ENCODE measurements at regions not wholly inside any gene's neighbourhood (a gene's known extent, or its start where the extent isn't known, plus 50 kb on each side); places are given as distances from the start of the nearest gene placed in this dataset.

DNA sequence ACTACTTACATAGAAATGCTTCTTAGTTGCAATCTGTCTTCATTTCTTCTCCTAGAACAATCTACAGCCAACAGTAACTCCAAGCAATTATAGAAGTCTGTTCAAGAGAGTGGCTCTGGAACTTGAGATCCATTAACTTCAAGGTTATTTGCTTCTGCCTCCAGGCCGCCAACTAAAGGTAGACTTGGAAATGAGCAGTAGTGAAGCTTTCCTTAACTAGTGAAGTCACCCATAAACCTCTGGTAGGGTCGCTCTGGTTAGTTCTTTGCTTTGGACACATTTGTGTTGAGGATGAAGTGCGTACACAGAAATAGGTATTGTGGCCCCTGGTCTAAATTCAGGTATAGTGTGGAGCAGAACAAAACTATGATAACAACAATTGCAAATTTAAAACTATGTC, 809.9 kb upstream of the RGS18 start:
- Mint-ChIP-seq H3K4me3 (no peak overlapping the region), H3K36me3 (peaks cover 6% of the 10 kb centered on the region; the same call in 1 of the 2 replicates), H3K4me1 (no peaks in the 10 kb centered on the region), H3K9me3 (peaks cover 9% of the 10 kb centered on the region), H3K27me3 (ENCODE audit: low read depth) (no peaks in the 10 kb centered on the region), H3K27ac (no peak overlapping the region)
- no peak for DNase-seq (ENCODE audit: low spot score)
- ATAC-seq, result peak; percentile 47; the same call in 1 of the 2 replicates
- TF ChIP-seq, protein P1, sequence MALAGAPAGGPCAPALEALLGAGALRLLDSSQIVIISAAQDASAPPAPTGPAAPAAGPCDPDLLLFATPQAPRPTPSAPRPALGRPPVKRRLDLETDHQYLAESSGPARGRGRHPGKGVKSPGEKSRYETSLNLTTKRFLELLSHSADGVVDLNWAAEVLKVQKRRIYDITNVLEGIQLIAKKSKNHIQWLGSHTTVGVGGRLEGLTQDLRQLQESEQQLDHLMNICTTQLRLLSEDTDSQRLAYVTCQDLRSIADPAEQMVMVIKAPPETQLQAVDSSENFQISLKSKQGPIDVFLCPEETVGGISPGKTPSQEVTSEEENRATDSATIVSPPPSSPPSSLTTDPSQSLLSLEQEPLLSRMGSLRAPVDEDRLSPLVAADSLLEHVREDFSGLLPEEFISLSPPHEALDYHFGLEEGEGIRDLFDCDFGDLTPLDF (CRISPR knock-in tag; IDR thresholded peaks at IDR 0.05), result no peak
- TF ChIP-seq ZNF232 (CRISPR knock-in tag; IDR thresholded peaks at IDR 0.05) (no peak), PRRX2 (CRISPR knock-in tag; IDR thresholded peaks at IDR 0.05) (no peak), GTF2I (CRISPR knock-in tag; conservative IDR thresholded peaks at IDR 0.05) (no peak), CBFB (CRISPR knock-in tag; IDR thresholded peaks at IDR 0.05; ENCODE audit: low read depth) (no peak), SP1 (CRISPR knock-in tag; conservative IDR thresholded peaks at IDR 0.05) (no peak), OVOL2 (CRISPR knock-in tag; IDR thresholded peaks at IDR 0.05; ENCODE audit: borderline replicate concordance) (no peak), NFATC4 (CRISPR knock-in tag; IDR thresholded peaks at IDR 0.05) (no peak), JAZF1 (CRISPR knock-in tag; IDR thresholded peaks at IDR 0.05) (no peak), NR1H2 (CRISPR knock-in tag; IDR thresholded peaks at IDR 0.05) (no peak), TEAD1 (CRISPR knock-in tag; IDR thresholded peaks at IDR 0.05) (no peak), TP53 (CRISPR knock-in tag; IDR thresholded peaks at IDR 0.05) (no peak)
- TF ChIP-seq, protein P2, sequence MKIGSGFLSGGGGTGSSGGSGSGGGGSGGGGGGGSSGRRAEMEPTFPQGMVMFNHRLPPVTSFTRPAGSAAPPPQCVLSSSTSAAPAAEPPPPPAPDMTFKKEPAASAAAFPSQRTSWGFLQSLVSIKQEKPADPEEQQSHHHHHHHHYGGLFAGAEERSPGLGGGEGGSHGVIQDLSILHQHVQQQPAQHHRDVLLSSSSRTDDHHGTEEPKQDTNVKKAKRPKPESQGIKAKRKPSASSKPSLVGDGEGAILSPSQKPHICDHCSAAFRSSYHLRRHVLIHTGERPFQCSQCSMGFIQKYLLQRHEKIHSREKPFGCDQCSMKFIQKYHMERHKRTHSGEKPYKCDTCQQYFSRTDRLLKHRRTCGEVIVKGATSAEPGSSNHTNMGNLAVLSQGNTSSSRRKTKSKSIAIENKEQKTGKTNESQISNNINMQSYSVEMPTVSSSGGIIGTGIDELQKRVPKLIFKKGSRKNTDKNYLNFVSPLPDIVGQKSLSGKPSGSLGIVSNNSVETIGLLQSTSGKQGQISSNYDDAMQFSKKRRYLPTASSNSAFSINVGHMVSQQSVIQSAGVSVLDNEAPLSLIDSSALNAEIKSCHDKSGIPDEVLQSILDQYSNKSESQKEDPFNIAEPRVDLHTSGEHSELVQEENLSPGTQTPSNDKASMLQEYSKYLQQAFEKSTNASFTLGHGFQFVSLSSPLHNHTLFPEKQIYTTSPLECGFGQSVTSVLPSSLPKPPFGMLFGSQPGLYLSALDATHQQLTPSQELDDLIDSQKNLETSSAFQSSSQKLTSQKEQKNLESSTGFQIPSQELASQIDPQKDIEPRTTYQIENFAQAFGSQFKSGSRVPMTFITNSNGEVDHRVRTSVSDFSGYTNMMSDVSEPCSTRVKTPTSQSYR (CRISPR knock-in tag; IDR thresholded peaks at IDR 0.05), result no peak
- TF ChIP-seq, protein P3, sequence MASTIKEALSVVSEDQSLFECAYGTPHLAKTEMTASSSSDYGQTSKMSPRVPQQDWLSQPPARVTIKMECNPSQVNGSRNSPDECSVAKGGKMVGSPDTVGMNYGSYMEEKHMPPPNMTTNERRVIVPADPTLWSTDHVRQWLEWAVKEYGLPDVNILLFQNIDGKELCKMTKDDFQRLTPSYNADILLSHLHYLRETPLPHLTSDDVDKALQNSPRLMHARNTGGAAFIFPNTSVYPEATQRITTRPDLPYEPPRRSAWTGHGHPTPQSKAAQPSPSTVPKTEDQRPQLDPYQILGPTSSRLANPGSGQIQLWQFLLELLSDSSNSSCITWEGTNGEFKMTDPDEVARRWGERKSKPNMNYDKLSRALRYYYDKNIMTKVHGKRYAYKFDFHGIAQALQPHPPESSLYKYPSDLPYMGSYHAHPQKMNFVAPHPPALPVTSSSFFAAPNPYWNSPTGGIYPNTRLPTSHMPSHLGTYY (CRISPR knock-in tag; IDR thresholded peaks at IDR 0.05), result no peak
- TF ChIP-seq, protein P4, sequence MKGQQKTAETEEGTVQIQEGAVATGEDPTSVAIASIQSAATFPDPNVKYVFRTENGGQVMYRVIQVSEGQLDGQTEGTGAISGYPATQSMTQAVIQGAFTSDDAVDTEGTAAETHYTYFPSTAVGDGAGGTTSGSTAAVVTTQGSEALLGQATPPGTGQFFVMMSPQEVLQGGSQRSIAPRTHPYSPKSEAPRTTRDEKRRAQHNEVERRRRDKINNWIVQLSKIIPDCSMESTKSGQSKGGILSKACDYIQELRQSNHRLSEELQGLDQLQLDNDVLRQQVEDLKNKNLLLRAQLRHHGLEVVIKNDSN (CRISPR knock-in tag; IDR thresholded peaks at IDR 0.05), result no peak
- TF ChIP-seq, protein P5, sequence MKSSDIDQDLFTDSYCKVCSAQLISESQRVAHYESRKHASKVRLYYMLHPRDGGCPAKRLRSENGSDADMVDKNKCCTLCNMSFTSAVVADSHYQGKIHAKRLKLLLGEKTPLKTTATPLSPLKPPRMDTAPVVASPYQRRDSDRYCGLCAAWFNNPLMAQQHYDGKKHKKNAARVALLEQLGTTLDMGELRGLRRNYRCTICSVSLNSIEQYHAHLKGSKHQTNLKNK (CRISPR knock-in tag; IDR thresholded peaks at IDR 0.05), result no peak
- ChIA-PET POLR2A (no interaction called here), CTCF (no interaction called here)

DNA sequence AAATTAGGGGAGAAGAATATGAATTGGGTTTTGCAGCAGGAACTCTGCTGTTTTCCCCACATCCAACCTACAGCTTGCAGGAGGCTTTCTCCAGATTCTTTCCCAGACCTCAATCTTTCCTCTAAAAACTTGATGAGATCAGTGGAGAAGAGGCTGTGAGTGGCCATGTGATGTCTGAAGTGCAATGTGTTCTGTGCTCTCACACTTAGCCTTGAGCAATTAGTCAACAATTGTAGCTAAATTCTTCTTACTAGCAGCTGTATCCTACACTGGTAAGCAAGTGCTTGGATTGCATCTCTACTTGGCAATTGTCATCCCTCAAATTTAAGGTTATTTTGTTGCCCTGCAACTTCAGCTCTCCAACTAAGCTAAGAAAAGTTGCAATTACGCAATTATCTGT, 807.3 kb upstream of the RGS18 start:
- ATAC-seq, result no peak
- DNase-seq (ENCODE audit: low spot score), result no peak
- no peaks in the 10 kb centered on the region for H3K4me1 Mint-ChIP-seq
- CTCF ChIA-PET, result no interaction called here
- no peak overlapping the region for H3K4me3 Mint-ChIP-seq
- no peaks in the 10 kb centered on the region for H3K9me3 Mint-ChIP-seq
- no peaks in the 10 kb centered on the region for H3K27me3 Mint-ChIP-seq (ENCODE audit: low read depth)
- POLR2A ChIA-PET, result no interaction called here
- no peaks in the 10 kb centered on the region for H3K36me3 Mint-ChIP-seq
- no peak overlapping the region for H3K27ac Mint-ChIP-seq
- TF ChIP-seq ZNF416 (CRISPR knock-in tag; IDR thresholded peaks at IDR 0.05) (no peak), IRF2 (CRISPR knock-in tag; IDR thresholded peaks at IDR 0.05; ENCODE audit: borderline replicate concordance, low read depth) (no peak), MXD4 (CRISPR knock-in tag; IDR thresholded peaks at IDR 0.05; ENCODE audit: borderline replicate concordance) (no peak), NR3C1 (CRISPR knock-in tag; conservative IDR thresholded peaks at IDR 0.05; ENCODE audit: low read depth) (no peak), ZNF219 (CRISPR knock-in tag; IDR thresholded peaks at IDR 0.05; ENCODE audit: borderline replicate concordance) (no peak), GTF2I (CRISPR knock-in tag; conservative IDR thresholded peaks at IDR 0.05) (no peak)
- TF ChIP-seq, protein P6, sequence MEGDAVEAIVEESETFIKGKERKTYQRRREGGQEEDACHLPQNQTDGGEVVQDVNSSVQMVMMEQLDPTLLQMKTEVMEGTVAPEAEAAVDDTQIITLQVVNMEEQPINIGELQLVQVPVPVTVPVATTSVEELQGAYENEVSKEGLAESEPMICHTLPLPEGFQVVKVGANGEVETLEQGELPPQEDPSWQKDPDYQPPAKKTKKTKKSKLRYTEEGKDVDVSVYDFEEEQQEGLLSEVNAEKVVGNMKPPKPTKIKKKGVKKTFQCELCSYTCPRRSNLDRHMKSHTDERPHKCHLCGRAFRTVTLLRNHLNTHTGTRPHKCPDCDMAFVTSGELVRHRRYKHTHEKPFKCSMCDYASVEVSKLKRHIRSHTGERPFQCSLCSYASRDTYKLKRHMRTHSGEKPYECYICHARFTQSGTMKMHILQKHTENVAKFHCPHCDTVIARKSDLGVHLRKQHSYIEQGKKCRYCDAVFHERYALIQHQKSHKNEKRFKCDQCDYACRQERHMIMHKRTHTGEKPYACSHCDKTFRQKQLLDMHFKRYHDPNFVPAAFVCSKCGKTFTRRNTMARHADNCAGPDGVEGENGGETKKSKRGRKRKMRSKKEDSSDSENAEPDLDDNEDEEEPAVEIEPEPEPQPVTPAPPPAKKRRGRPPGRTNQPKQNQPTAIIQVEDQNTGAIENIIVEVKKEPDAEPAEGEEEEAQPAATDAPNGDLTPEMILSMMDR (IDR thresholded peaks at IDR 0.05), result no peak
- TF ChIP-seq, protein P3 (CRISPR knock-in tag; IDR thresholded peaks at IDR 0.05), result no peak
- TF ChIP-seq, protein P7, sequence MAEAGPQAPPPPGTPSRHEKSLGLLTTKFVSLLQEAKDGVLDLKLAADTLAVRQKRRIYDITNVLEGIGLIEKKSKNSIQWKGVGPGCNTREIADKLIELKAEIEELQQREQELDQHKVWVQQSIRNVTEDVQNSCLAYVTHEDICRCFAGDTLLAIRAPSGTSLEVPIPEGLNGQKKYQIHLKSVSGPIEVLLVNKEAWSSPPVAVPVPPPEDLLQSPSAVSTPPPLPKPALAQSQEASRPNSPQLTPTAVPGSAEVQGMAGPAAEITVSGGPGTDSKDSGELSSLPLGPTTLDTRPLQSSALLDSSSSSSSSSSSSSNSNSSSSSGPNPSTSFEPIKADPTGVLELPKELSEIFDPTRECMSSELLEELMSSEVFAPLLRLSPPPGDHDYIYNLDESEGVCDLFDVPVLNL (CRISPR knock-in tag; IDR thresholded peaks at IDR 0.05; ENCODE audit: borderline replicate concordance, low read depth), result no peak
